ENCODE measurements at regions not wholly inside any gene's neighbourhood (a gene's known extent, or its start where the extent isn't known, plus 50 kb on each side); places are given as distances from the start of the nearest gene placed in this dataset.
"Not testable (repeated sequence)": the region's sequence is repeated elsewhere in the genome, so short reads cannot be mapped to it uniquely, and the experiment has no call there.

- no peaks in the 10 kb centered on the region for H3K27me3 ChIP-seq
- H3K27ac ChIP-seq = no peak overlapping the region
- H3K4me1 ChIP-seq = peaks cover 5 to 15% (median 11%) of the 10 kb centered on the region in 10 experiments; a peak in 18 of 20 replicates
- H4K20me1 ChIP-seq = no peaks in the 10 kb centered on the region
- H3K4me3 ChIP-seq = no peak overlapping the region
- no peaks in the 10 kb centered on the region for H3K36me3 ChIP-seq
- H3K9ac ChIP-seq = no peak overlapping the region
- no peak for TF ChIP-seq Cebpa-rat (IDR thresholded peaks at IDR 0.05)
- no peak overlapping the region for H3K4me2 ChIP-seq
- H3K9me3 ChIP-seq (replicated peaks in 1 of 11) = peaks cover 0 to 11% (median 7%) of the 10 kb centered on the region in 11 experiments; a peak in 17 of 22 replicates
Measured at GRCh38 chr14:105632010-105632409, 105.6 kb downstream of the TMEM121 start.

DNA sequence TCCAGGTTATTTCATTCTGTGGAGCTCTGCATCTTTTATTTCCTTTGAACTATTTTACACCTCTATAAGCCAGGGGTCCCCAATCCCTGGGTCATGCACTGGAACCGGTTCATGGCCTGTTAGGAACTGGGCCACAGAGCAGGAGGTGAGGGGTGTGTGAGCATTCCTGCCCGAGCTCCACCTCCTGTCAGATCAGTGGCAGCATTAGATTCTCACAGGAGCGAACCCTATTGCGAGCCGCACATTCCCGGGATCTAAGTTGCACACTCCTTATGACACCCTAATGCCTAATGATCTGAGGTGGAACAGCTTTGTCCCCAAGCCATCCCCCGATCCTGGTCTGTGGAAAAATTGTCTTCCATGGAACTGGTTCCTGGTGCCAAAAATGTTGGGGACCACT, 107.2 kb downstream of the TMEM121 start:
- H3K9ac ChIP-seq, H3K27ac ChIP-seq: not testable (repeated sequence)
- H3K9me3 ChIP-seq (replicated peaks in 1 of 11) = peaks cover 0 to 11% (median 7%) of the 10 kb centered on the region in 11 experiments; a peak in 17 of 22 replicates

GRCh38 chr14:105635560-105635959, 109.2 kb downstream of the TMEM121 start:
- no peak overlapping the region for H3K4me2 ChIP-seq
- H3K4me1 ChIP-seq = peaks cover 0 to 5% (median 2%) of the 10 kb centered on the region in 10 experiments; a peak in 3 of 20 replicates
- no peaks in the 10 kb centered on the region for H3K27me3 ChIP-seq
- no peak overlapping the region for H3K27ac ChIP-seq
- H4K20me1 ChIP-seq = no peaks in the 10 kb centered on the region
- H3K4me3 ChIP-seq = no peak overlapping the region
- no peak for TF ChIP-seq Cebpa-rat (IDR thresholded peaks at IDR 0.05)
- peaks cover 0 to 11% (median 7%) of the 10 kb centered on the region in 11 experiments; a peak in 17 of 22 replicates for H3K9me3 ChIP-seq (replicated peaks in 1 of 11)
- no peak overlapping the region for H3K9ac ChIP-seq
- no peaks in the 10 kb centered on the region for H3K36me3 ChIP-seq

More for the DNA sequence above, 107.2 kb downstream of the TMEM121 start:
- not testable (repeated sequence) for H4K20me1 ChIP-seq, H3K4me3 ChIP-seq, H3K36me3 ChIP-seq, H3K4me2 ChIP-seq, H3K27me3 ChIP-seq
- H3K4me1 ChIP-seq = peaks cover 5 to 15% (median 11%) of the 10 kb centered on the region in 10 experiments; a peak in 18 of 20 replicates

GRCh38 chr14:105636021-105636420, 109.6 kb downstream of the TMEM121 start:
- H3K36me3 ChIP-seq, H3K27me3 ChIP-seq, H3K27ac ChIP-seq, H3K4me1 ChIP-seq, H3K4me2 ChIP-seq, H3K4me3 ChIP-seq, H4K20me1 ChIP-seq, H3K9ac ChIP-seq: not testable (repeated sequence)
- H3K9me3 ChIP-seq (replicated peaks in 1 of 11) = peaks cover 0 to 11% (median 7%) of the 10 kb centered on the region in 11 experiments; a peak in 17 of 22 replicates

DNA sequence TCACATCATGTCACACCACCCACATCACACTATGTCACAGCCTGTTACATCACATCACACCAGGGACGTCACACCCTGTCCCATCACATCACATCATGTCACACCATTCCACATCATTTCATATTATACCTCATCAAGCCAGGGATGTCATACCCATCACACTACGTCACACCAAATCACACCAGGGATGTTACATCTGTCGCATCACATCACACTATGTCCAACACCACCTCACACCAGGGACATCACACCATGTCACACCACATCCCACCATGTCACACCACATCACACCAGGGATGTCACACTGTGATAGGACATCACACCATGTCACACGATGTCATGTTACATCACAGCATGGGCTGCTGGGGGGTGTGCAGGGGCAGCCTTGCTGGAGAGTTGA, 110.6 kb downstream of the TMEM121 start:
- Histone ChIP-seq H3K27me3 (no peaks in the 10 kb centered on the region), H3K4me3 (no peak overlapping the region), H3K9ac (no peak overlapping the region)

DNA sequence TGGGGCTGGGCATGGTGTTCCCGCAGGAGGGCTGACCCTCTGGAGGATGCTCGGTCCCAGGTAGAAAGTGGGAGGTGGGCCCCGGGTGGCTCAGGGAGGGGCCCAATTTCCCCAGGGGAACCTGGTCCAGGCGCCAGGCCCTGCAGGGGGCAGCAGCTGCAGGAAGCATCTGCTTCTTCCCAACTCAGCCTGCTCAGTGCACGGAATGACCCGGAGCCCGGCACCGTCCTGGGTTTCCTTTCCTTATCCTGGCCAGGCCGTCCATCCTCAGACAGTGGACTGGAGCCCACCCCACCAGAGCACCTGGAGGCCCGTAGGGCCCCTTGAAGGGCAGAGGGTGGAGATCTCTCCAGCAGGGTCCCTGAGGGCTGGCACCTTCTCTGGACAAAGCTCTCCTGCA, 111.0 kb downstream of the TMEM121 start:
- not testable (repeated sequence) for H3K27me3 ChIP-seq; H3K9me3 ChIP-seq (replicated peaks in 1 of 11); H3K4me1 ChIP-seq; H3K4me2 ChIP-seq; H3K36me3 ChIP-seq; H4K20me1 ChIP-seq; H3K4me3 ChIP-seq; H3K27ac ChIP-seq; H3K9ac ChIP-seq

More for the DNA sequence above, 110.6 kb downstream of the TMEM121 start:
- Histone ChIP-seq H4K20me1 (no peaks in the 10 kb centered on the region), H3K27ac (no peak overlapping the region), H3K36me3 (no peaks in the 10 kb centered on the region), H3K4me2 (no peak overlapping the region), H3K9me3 (replicated peaks in 1 of 11) (peaks cover 0 to 8% (median 4%) of the 10 kb centered on the region in 11 experiments; a peak in 17 of 22 replicates), H3K4me1 (peaks cover 0 to 4% (median 0%) of the 10 kb centered on the region in 10 experiments; a peak in 1 of 20 replicates)
- no peak for TF ChIP-seq Cebpa-rat (IDR thresholded peaks at IDR 0.05)

DNA sequence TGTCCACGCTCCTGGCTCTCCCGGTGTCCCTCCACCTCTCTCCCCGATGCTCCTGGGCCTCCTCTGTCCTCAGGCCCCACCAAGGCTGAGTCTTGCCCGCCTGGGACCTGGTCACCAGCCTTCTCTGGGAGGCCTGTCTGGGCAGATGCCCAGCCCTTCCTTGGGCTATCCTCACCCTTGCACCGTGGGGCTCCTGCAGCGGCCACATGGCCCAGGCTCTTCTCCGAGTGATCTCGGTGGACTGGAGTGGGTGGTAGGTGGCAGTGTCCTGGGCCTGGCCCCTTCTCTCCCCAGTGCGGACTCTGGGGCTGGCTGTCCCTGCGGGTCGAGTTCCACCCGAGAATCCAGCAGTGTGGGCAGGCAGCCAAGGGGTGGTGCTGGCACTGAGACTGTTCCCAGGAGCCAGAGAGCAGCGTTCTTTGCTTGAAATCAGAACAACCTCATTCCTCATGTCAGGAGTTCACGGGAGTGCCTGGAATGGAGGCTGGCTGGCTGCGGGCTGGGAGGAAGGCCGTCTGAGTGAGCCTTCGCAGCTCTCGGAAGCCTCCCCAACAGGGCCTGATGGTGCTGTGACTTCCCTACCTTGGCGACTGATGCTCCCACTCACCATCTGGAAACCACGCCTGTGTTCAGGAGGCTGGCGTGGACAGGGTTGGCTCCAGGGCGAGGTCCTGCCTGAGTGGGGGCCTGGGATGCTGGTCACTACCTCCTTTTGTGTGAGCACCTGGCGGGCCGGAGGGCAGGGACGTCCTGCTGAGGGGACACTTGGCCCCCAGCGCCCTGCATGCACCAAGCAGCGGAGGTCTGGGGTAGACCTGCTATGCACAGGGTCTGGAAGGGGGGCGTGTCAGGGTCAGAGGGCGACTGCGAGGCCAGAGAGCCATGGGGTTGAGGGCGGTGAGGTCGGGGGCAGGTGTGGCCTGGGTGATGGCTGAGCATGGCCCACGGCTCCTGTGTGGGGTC, 113.9 kb downstream of the TMEM121 start:
- not testable (repeated sequence) for H3K36me3 ChIP-seq; H3K4me2 ChIP-seq; H3K4me1 ChIP-seq; H3K9me3 ChIP-seq (replicated peaks in 1 of 11); H3K27ac ChIP-seq; H3K27me3 ChIP-seq; H3K9ac ChIP-seq; H3K4me3 ChIP-seq; H4K20me1 ChIP-seq

DNA sequence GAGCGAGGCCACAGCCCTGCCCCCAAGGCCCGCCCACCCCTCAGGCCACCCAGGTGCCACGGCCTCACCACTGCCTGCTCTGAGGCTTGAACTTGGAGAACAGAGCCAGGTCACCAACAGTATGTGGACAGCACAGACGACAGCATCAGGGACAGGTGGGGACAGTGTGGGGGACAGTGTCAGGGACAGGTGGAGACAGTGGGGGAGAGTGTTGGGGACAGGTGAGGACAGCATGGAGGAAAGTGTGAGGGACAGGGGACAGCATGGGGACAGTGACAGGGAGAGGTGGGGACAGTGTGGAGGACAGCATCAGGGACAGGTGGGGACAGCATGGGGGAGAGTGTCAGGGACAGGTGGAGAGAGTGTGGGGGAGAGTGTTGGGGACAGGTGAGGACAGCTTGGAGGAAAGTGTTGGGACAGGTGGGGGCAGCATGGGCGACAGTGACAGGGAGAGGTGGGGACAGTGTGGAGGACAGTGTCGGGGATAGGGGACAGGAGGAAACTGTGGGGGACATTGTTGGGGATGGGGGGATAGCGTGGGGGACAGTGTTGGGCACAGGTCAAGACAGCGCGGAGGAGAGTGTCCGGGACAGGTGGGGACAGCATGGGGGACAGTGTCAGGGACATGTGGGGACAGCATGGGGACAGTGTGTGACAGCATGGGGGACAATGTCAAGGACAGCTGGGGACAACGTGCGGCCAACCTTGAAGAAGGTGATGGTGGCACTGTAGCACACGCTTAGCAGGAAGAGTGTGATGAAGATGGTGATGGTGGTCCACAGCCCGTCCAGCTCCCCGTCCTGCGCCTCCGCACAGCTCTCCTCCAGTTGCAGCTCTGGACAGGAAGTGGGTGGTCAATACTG, 114.9 kb downstream of the TMEM121 start:
- Histone ChIP-seq H3K4me2 (no peak overlapping the region), H3K9me3 (replicated peaks in 1 of 11) (no peaks in the 10 kb centered on the region), H3K4me1 (no peaks in the 10 kb centered on the region), H3K9ac (no peak overlapping the region), H3K27me3 (no peaks in the 10 kb centered on the region), H4K20me1 (no peaks in the 10 kb centered on the region), H3K27ac (no peak overlapping the region), H3K36me3 (no peaks in the 10 kb centered on the region), H3K4me3 (no peak overlapping the region)
- TF ChIP-seq Cebpa-rat (IDR thresholded peaks at IDR 0.05) = no peak

DNA sequence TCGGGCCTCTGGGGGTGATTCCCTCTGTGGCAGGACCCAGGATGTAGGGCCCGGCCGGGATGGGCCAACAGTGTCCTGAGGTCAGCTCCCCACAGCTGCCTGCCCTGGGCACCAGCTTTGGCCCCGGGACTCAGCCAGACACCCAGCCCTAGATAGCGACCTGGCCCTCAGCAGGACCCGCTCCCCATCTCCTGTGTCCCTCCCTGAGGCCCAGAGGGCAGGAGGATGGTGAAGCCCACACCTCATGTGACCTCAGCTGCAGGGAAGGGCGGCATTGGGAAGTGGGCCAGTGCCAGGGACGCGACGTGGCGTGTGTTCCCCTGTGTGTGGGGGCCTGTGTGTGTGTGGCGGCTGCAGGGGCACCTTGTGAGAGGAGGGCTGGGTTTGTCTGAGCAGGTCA, 115.6 kb downstream of the TMEM121 start:
- not testable (repeated sequence) for H3K27ac ChIP-seq; H4K20me1 ChIP-seq; H3K4me1 ChIP-seq; H3K9ac ChIP-seq; H3K9me3 ChIP-seq (replicated peaks in 1 of 11); H3K4me2 ChIP-seq; H3K36me3 ChIP-seq; H3K4me3 ChIP-seq; H3K27me3 ChIP-seq

- H3K9ac ChIP-seq; H4K20me1 ChIP-seq; H3K4me3 ChIP-seq; H3K27me3 ChIP-seq; H3K36me3 ChIP-seq; H3K4me2 ChIP-seq; H3K4me1 ChIP-seq; H3K9me3 ChIP-seq (replicated peaks in 1 of 11); H3K27ac ChIP-seq: not testable (repeated sequence)
Measured at GRCh38 chr14:105642486-105642885, 116.1 kb downstream of the TMEM121 start.

DNA sequence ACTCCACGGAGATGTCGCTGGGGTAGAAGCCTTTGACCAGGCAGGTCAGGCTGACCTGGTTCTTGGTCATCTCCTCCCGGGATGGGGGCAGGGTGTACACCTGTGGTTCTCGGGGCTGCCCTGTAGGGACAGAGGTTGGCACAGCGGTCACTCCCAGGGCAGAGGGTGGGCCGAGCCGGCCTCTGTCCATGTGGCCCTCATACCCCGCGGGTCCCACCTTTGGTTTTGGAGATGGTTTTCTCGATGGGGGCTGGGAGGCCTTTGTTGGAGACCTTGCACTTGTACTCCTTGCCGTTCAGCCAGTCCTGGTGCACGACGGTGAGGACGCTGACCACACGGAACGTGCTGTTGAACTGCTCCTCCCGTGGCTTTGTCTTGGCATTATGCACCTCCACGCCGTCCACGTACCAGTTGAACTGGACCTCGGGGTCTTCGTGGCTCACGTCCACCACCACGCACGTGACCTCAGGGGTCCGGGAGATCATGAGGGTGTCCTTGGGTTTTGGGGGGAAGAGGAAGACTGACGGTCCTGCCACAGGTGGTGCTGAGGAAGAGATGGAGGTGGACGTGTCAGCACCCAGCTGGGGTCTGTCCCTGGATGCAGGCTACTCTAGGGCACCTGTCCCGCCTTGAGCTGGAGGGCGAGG, 117.1 kb downstream of the TMEM121 start:
- H3K4me3 ChIP-seq, H3K4me2 ChIP-seq, H4K20me1 ChIP-seq: not testable (repeated sequence)

DNA sequence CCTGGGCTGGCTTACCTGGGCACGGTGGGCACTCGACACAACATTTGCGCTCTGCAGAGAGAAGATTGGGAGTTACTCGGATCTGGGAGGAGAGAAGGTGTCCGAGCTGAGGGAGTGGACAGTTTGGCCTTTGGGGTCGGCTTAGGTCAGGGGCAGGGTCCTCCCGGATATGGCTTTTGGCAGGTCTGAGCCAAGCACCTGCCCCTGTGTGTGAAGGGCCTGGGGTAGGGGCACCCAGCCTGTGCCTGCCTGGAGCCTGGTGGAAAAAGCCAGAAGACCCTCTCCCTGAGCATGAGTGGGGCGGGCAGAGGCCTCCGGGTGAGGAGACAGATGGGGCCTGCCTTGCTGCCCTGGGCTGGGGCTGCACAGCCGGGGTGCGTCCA, 117.7 kb downstream of the TMEM121 start:
- H3K9ac ChIP-seq; H3K4me2 ChIP-seq; H3K9me3 ChIP-seq (replicated peaks in 1 of 11); H3K27ac ChIP-seq; H4K20me1 ChIP-seq; H3K27me3 ChIP-seq; H3K4me3 ChIP-seq; H3K36me3 ChIP-seq: not testable (repeated sequence)
- peaks cover 10 to 17% (median 15%) of the 10 kb centered on the region in 10 experiments for H3K4me1 ChIP-seq

More for the DNA sequence above, 117.1 kb downstream of the TMEM121 start:
- H3K9ac ChIP-seq; H3K27ac ChIP-seq; H3K9me3 ChIP-seq (replicated peaks in 1 of 11); H3K27me3 ChIP-seq; H3K36me3 ChIP-seq: not testable (repeated sequence)
- peaks cover 6 to 12% (median 9%) of the 10 kb centered on the region in 10 experiments for H3K4me1 ChIP-seq

DNA sequence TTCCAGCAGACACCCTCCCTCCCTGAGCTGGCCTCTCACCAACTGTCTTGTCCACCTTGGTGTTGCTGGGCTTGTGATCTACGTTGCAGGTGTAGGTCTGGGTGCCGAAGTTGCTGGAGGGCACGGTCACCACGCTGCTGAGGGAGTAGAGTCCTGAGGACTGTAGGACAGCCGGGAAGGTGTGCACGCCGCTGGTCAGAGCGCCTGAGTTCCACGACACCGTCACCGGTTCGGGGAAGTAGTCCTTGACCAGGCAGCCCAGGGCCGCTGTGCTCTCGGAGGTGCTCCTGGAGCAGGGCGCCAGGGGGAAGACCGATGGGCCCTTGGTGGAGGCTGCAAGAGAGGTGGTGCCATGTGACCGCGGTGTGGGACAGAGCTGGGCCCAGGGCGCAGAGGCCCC, 118.1 kb downstream of the TMEM121 start:
- H4K20me1 ChIP-seq; H3K36me3 ChIP-seq; H3K4me2 ChIP-seq; H3K9ac ChIP-seq; H3K27ac ChIP-seq; H3K4me3 ChIP-seq; H3K9me3 ChIP-seq (replicated peaks in 1 of 11); H3K27me3 ChIP-seq: not testable (repeated sequence)
- peaks cover 10 to 21% (median 19%) of the 10 kb centered on the region in 10 experiments for H3K4me1 ChIP-seq

Measured in BLaER1 treated with 17β-estradiol and CSF1 and Interleukin-3, amounts not matched to agents 10 nM and 100 nM (cell line).